Stomach (tissue), 4 donors: ENCODE measurements at regions not wholly inside any gene's neighbourhood (a gene's known extent, or its start where the extent isn't known, plus 50 kb on each side); places are given as distances from the start of the nearest gene placed in this dataset.

Experiments used
- EP300 ChIP-seq: sonication (generic); formaldehyde crosslinking; IDR thresholded peaks from one replicate; pipeline ENCODE4 v1.6.1; 2017; ENCODE audit warnings: antibody characterized with exemption
- POLR2A ChIP-seq, 4 donors: fragments of 450-650 bp; IDR thresholded peaks; one replicate each; pipeline ENCODE4 v1.6.1; 2016; ENCODE audit warnings: antibody characterized with exemption in 4 of 4, control low read depth in 2 of 4, mild to moderate bottlenecking in 1 of 4, moderate library complexity in 1 of 4
- POLR2AphosphoS5 ChIP-seq, 3 donors: sonication (generic); formaldehyde crosslinking; IDR thresholded peaks; one replicate each; pipeline ENCODE4 v1.6.1; 2016; ENCODE audit warnings: antibody characterized with exemption in 3 of 3
- TF ChIP-seq, protein P1 (sequence below), 7 experiments: fragments of 450-650 bp in 4 of 7; fragments of 200-600 bp in 3 of 7; sonication (generic) in 3 of 7; IDR thresholded peaks; one replicate each; pipeline ENCODE4 v1.5.1; 2016 to 2019; ENCODE audit warnings: antibody characterized with exemption in 7 of 7, control low read depth in 2 of 7, mild to moderate bottlenecking in 1 of 7

DNA sequence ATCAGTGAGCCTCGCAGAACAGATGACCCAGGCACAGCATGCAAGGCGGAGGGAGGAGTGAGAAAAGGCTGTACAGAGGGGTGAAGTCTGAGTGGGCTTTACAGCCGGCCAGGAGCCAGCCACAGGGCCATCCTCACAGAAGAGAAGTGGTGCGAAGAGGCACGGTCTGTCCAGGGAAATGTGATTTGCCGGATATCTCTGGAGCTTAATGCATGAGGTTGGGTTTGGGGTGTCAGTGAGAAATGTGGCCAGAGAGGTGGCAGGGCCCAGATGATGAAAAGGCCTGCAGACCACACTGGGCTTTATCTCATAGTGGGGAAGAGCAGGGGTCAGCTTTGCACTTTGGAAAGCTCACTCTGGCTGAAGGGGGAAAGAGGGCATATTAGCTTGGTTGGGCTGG, 255.2 kb downstream of the BUD13 start:
- TF ChIP-seq POLR2A (IDR thresholded peaks at IDR 0.05) (no peak), POLR2AphosphoS5 (IDR thresholded peaks at IDR 0.05) (no peak), EP300 (no peak)
- TF ChIP-seq, protein P1, sequence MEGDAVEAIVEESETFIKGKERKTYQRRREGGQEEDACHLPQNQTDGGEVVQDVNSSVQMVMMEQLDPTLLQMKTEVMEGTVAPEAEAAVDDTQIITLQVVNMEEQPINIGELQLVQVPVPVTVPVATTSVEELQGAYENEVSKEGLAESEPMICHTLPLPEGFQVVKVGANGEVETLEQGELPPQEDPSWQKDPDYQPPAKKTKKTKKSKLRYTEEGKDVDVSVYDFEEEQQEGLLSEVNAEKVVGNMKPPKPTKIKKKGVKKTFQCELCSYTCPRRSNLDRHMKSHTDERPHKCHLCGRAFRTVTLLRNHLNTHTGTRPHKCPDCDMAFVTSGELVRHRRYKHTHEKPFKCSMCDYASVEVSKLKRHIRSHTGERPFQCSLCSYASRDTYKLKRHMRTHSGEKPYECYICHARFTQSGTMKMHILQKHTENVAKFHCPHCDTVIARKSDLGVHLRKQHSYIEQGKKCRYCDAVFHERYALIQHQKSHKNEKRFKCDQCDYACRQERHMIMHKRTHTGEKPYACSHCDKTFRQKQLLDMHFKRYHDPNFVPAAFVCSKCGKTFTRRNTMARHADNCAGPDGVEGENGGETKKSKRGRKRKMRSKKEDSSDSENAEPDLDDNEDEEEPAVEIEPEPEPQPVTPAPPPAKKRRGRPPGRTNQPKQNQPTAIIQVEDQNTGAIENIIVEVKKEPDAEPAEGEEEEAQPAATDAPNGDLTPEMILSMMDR (IDR thresholded peaks at IDR 0.05): no peak
